Hippocampal formation (tissue), 2 donors: ENCODE measurements at regions not wholly inside any gene's neighbourhood (a gene's known extent, or its start where the extent isn't known, plus 50 kb on each side); places are given as distances from the start of the nearest gene placed in this dataset.
A peak's percentile ranks its signal among the peaks of the same experiment; 100 is the strongest.
"Not testable (repeated sequence)": the region's sequence is repeated elsewhere in the genome, so short reads cannot be mapped to it uniquely, and the experiment has no call there.

ENCODE experiments used
- DNase-seq, 2 donors: peaks; one replicate each; lab custom pipeline; 2025; lab: John Stamatoyannopoulos, UW

DNA sequence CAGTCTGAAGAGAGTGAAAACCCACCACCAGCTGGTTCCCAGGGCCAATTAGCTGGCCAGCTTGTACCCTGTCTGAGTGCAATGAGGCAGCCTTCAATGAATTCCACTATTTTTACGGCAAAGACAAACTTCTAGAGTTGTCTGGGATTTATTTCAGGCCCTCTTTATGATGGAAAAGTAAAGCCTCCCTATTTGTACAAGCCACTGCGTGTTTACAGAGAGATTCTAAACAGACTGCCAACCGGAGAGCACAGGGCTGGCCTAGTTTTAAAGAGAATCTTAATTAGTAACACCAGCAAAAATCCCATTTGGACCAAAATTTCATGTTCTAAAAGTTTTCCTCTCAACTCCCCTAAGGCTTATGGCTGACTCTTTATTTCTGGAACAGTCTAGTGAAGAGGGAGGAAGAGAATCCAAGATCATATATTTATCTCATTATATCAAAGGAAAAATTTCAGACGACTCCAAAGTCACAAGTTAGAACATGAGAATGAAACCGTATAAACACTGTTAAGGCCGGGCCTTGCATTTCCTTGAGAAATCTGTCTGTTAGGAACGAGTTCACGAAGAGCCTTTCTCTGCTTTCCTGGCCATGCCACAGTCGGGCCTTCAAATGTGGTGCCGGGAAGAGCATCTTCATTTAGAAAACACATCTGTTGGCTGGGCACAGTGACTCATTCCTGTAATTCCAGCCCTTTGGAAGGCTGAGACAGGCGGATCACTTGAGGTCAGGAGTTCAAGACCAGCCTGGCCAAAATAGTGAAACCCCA lies 724.6 kb upstream of the NRP1 start:
- peak in 1 of 2 donors; percentile 56 for DNase-seq

DNA sequence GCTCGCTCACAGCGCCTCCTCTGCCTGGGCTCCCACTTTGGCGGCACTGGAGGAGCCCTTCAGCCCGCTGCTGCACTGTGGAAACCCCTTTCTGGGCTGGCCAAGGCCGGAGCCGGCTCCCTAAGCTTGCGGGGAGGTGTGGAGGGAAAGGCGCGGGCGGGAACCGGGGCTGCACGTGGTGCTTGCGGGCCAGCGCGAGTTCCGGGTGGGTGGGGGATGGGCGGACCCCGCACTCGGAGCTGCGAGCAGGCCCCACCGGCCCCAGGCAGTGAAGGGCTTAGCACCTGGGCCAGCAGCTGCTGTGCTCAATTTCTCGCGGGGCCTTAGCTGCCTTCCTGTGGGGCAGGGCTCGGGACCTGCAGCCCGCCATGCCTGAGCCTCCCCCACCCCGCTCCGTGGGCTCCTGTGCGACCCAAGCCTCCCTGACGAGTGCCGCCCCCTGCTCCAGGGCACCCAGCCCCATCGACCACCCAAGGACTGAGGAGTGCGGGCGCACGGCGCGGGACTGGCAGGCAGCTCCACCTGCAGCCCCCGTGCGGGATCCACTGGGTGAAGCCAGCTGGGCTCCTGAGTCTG lies 721.0 kb upstream of the NRP1 start:
- not testable (repeated sequence) for DNase-seq

DNA sequence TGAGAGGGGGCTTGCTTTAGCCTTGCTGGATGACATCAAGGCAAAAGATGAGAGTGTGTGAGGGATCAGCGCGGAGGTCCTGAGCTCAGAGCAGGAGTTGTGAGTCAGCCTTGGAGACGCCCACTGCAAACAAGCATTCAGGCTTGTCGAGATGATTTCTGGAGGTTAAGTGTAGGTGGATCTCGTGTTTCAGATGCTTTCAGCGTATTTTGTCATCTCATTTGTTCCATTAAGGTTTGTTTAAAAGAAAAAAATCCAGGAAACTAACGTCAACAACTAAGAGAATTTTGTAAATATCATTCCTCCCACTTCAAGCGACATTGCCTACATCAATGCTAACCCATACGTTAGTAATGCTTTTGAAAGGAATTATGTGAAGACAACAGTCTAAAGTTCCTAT lies 715.4 kb upstream of the NRP1 start:
- peak in 1 of 2 donors; percentile 7 for DNase-seq

DNA sequence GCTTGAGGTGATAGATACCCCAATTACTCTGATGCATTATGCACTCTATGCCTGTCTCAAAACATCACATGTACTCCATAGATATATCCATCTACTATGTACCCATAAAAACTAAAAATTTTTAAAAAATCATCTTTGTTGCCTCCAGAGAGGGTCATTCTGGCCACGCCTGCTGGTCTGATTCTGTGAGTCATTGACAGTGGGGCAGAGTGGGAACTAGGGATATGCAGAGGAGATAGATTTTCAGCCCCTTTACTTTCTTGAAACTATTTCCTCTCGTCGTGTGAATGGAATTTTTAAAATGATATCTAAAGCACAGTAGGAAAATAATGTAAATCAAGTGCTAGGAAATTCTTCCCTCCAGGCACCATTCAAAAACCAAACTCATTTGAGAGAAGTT lies 715.0 kb upstream of the NRP1 start:
- no peak for DNase-seq

DNA sequence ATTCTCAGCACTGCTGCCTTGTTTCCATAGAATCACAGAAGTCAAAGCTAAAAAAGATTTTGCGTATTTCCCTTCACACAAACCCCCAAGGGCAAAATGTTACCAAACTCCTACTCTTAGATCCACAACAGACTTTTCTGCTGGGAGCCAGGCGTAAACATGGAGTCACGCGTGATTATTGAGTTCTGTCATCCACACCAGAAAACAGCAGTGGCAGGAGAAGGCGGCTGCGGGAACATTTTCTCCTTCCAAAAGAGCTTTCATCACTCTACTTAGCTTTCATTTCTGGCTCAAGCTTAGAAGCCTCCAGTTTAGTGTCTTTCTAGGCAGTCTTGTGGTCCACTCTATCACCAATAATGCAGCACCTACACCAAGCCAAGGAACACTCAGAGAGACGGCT lies 712.9 kb upstream of the NRP1 start:
- no peak for DNase-seq

DNA sequence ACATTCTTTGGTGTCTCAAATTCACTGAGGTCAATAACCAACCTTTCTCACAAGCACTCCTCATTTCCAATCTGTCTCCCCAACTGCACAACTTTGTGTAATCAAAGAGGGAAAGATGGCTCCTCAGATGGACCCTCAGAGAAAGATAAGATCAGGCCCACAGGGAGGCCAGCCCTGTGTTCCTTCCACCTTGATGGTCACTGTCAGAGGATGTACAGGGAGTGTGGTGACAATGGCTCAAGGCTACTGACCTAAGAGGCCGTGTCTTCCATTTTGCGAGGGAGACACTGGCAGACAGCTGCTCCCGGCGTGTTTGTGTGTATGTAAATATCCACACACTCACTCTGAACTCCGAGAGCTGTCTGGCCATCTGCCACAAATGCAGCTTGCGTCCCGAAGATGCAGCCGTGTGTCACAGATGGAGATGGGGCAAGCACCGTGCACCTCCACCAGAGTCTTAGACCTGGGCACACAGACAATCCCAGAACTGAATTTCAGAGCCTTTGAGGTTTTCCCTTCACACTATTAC lies 712.1 kb upstream of the NRP1 start:
- no peak for DNase-seq

DNA sequence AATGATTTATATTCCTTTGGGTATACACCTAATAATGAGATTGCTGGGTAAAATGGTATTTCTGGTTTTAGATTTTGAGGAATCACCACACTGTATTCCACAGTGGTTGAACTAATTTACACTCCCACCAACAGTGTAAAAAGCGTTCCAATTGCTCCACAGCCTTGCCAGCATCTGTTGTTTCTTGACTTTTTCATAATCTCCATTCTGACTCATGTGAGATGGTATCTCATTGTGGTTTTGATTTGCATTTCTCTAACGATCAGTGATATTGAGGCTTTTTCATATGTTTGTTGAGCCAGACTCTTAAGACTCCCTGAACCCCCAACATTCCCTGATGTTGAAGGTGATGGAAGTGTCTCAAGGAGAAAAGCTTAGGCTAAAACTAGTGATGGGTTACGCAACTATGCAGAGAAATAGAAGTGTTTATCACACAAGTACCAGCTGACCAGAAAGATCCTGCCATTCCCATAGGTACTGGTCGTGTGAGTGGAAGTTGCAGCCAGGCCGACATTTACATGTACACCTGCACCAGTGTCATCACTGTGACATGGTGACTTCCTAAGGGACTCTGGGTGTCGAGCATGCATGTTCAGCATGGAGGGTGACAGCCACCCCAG lies 711.2 kb upstream of the NRP1 start:
- DNase-seq, result no peak

DNA sequence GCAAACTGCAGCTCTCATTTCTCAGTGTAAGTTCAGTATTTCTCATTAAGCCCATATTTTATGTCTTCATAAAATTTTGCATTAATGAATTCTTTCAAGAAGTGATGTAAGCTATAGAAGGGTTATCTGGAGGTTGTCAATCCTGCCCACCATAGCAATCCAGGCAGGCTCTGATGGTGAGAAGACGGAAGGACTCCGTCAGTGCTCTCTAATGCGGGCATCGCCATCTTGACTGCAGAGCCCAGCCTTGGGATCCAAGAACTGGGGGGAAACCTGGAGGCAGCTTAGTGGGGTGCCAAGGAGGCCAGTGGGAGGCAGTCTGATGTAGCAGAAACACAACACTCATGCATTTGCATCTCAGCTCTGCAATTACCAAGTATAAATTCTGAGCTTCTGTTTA lies 707.4 kb upstream of the NRP1 start:
- no peak for DNase-seq

DNA sequence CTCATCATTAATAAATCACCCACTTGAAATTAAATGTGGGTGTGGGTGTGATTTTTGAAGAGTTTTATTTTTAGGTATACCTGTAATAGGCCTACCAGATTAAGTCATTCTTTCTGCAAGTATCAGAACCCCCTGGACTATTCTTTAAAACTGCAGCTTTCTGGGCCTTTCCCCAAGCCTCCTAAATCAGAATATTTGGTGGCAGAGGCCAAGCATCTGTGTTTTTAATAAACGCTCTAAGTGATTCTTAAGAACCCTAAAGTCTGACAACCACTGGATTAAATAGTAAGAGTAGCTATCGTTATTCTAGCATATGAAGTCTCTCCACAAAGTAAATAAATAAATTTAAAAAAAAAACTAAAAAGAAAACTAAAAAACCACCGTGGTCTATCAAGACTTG lies 703.0 kb upstream of the NRP1 start:
- DNase-seq, result no peak

DNA sequence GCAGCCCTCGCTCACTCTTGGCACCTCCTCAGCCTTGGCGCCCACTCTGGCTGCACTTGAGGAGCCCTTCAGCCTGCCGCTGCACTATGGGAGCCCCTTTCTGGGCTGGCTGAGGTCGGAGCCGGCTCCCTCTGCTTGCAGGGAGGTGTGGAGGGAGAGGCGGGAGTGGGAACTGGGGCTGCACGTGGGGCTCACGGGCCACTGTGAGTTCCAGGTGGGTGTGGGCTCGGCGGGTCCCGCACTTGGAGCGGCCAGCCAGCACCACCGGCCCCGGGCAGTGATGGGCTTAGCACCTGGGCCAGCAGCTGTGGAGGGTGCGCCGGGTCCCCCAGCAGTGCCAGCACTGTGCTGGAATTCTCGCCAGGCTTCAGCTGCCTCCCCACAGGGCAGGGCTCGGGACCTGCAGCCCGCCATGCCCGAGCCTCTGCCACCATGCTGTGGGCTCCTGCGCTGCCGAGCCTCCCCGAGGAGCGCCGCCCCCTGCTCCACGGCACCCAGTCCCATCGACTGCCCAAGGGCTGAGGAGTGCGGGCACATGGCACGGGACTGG lies 700.8 kb upstream of the NRP1 start:
- DNase-seq, result not testable (repeated sequence)

DNA sequence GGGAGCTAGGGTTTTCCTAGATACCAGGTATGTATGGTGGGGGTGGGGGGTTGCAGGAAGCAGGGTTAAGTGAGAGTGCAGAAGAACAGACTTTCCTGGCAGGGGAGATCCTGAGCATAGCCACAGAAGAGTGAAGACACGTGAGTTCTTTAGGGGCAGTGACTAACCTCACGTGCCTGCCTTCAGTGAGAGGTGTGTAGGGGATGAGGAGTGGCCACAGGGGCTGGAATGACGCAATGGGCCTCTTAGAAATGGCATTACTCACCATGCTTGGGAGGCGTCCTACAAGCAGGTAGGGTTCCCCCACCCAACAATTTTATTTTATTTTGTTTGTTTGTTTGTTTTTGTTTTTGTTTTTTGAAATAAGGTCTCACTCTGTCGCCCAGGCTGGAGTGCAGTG lies 698.6 kb upstream of the NRP1 start:
- DNase-seq, result no peak

DNA sequence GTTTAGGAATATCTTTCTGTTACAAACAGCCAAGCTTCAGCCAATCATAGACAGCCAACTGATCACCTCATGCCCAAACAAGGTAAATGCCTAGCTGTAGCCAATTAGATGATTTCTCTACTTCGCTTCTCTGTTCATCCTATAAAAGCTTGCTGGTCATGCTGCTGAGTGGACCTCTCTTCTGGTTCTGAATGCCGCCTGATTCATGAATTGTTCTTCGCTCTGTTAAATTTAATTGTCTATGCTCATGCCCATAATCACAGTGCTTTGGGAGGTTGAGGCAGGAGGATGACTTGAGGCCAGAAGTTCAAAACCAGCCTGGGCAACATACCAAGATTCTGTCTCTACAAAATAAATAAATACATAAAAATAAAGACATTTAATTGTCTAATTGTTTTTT lies 698.1 kb upstream of the NRP1 start:
- no peak for DNase-seq

DNA sequence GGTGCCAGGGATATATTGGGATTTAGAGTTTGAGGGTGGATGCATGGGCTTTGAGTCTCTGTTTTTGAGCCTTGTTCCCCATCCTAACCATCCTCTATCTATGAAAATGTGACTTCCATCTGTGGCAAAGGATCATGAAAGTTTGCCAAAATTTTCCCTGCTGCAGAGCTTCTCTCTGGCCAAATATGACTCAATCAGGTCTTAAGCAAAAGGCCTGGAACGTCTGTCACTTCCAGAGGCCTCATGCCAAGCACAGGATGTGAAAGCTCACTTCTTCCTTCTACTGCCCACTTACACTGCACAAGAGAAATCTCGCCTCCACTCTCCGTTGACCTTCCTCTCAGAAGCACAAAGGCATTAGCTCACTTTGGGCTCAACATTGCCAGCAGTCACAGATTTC lies 696.9 kb upstream of the NRP1 start:
- DNase-seq, result no peak

DNA sequence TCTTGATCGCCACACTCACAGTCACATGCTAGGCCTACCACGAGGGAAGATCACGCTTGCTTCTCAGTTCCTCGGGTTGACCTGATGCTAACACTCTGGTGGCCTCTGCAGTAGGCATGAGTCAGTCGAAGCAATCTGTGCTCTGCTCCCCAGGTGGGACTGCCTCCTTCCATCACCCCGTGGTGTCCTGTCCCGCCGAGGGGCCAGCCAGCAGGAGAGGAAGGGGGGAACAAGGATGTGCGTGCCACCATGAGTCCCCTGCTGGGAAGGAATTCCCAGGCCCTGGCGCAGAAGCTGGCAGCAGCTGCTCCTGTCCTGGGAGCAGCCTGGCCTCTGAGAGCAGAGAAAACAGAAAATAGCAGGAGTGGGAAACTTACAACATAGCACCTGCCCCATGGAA lies 695.0 kb upstream of the NRP1 start:
- DNase-seq, result no peak

DNA sequence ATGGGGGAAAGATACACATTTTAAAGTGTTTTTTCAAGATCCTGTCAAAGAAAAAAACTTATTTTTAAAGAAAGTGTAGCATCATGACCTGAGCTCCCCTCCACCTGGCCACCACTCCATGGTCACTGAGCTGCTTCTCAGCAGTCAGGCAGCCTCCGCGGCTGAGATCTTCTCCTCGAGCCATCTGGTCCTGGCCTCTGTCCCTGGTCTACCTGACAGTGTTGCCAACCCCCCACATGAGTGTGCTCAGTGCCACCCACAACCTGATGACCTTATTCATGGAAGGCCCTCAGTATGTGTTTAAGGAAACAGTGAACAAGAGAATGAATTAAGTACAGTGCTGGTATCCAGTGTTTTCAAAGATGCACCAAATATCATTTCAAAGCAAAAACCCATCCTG lies 694.5 kb upstream of the NRP1 start:
- DNase-seq, result no peak

DNA sequence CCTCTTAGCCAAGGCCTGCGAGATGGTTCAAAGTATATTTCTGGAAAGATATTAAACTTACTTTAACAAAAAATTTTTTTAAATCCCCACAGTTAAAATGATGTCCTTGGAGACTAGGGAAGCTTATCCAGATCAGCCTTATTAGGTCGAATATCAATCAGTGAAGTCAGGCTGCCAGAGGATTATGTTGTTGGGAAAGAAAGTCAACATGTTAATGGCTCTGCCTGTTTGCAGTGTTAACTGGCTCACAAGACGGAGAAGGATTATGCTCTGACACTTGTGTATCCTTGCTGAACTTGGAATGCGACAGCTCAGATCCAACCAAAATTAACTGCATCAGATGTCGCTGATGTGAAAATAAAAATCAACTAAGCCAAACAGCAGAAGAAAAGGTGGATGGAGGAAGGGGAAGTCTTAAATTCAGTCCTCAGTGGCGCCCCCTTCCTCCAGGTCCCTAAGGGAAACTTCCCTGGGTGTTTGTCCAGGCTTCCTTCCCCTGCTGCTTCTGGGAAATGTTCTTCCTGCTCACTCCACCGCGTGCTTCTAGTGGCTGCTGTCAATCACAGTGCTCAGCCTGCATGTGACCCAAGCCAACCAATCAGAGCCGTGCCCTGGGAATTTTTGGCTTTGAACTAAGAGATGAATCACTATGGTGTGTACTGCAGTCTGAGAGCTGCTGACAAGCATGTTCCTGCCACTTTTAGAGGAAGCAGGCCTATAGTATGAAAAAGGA lies 690.4 kb upstream of the NRP1 start:
- no peak for DNase-seq

DNA sequence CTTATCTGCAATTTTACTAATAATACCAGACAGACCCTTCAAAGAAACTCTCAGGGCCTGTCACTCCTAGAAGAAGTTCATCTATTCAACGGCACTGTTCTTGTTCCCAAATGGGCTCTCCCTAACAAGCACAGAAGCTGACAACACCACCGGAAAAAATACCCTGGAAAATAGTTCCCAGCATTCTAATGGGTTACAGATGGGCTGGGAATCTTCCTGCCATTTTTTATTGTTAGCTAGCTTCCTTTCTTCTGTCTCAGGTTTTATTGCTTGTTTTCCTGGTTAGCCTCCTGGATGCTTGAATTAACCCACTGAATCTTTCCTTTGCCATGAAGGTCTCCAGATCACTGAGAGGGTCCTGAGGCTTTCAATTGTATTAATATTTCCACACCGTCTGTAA lies 689.8 kb upstream of the NRP1 start:
- DNase-seq, result no peak

DNA sequence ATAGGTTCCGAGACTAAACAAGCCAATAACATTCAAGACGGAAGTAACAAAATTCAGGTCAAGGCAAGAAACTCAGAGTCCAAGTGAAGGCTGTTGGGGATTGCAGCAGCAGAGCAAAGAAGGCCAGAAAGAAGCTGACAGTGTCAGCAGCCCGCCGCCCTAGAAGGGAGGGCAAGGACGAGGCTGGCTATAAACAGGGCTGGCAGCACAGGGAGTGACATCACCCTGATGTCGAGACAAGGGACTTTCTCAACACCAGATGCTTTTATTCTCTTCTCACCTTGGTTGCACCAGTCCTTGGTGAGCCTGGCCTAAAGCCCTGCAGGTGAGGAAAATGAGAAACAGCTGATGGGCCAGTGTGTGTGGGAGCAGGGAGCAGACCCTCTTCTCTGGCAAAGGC lies 687.7 kb upstream of the NRP1 start:
- DNase-seq, result no peak

DNA sequence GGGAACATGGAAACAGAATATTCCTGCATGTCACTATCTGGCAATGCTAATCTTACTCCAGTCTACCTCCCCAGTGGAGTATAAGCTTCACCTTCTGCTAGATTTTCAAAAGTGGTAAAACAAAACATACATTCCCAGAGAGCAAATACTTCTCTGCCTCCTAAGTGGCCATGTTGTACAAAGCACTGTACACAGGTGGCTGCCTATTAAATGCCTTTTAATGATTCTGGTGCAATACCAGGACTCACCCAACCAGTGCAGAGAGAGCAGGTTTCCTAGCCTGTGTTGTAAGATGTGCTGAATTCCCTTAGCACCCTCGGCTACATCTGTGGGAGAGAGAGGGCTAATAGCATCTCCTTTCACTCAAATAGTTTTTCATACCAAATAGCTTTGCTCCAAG lies 684.3 kb upstream of the NRP1 start:
- no peak for DNase-seq

DNA sequence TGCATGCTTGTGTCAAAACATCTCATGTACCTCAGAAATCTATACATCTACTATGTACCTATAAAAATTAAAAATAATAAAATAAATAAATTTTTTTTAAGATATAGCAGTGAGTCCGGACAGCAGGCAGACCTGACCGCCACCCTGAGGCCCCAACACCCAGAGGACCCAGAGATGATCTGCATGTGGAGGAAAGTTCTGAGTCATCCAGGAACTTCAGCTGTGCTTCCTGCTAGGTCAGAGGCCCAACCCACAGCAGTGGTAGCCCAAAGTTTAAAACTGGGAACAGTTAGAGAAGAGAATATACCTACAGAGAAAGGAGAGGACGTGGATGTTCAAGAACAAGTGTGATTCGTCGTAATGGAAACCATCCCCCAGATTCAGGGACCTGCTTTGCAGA lies 683.7 kb upstream of the NRP1 start:
- no peak for DNase-seq

DNA sequence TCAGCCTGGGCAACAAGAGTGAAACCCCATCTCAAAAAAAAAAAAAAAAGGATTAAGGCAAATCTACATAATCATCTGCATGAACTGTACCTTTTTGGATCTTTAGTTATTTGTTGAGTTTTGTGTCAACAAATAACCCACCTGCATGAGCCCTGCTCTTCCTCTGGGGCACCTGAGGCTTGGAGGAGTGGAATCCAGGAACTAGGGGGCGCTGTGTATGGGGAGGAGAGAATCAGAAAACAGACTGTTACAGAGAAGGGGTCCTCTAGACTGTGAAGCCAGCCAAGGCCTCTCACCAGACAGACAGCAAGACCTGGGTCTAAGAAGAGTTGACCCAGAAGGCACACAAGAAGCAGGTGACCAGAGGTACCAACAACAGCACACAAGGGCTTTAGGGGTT lies 682.8 kb upstream of the NRP1 start:
- no peak for DNase-seq

DNA sequence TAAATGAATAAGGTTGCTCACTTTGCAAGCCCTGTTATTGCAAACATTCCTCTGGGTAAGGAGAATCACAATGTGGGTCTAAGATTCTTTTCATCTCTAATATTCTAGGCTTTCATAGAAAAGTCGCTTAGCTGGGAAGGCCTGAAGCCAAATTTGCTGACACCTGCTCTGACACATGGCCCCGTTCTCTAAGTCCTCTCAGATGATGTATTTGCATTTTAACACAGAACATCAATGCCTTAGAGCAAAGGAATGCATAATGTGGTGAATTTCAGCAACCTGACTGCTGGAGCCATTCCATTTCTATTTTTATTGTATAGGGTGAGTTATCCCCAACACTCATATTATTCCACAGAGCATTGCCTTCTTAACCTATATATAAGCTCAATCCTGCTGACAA lies 682.1 kb upstream of the NRP1 start:
- no peak for DNase-seq
